GM12878 (cell line): ENCODE measurements at regions not wholly inside any gene's neighbourhood (a gene's known extent, or its start where the extent isn't known, plus 50 kb on each side); places are given as distances from the start of the nearest gene placed in this dataset.

Source experiments
- BHLHE40 ChIP-seq, 2 experiments: fragments of 450-650 bp in 1 of 2; IDR thresholded peaks; 2 replicates each; pipeline ENCODE4 v1.6.1; 2011 to 2017; ENCODE audit warnings: low read depth in 2 of 2, borderline replicate concordance in 1 of 2, improper control_type of control experiment in 1 of 2, low read length in 1 of 2, mild to moderate bottlenecking in 1 of 2
- CEBPZ ChIP-seq: fragments of 150-350 bp; IDR thresholded peaks from 2 replicates; pipeline ENCODE4 v1.6.1; 2016; ENCODE audit warnings: low read depth, low read length
- MYC ChIP-seq: IDR thresholded peaks from 2 replicates; pipeline ENCODE4 v1.6.1; 2011; ENCODE audit warnings: mild to moderate bottlenecking, low read length, moderate library complexity, inconsistent platforms; ENCODE audit not compliant: insufficient read depth, insufficient replicate concordance, insufficient read length, severe bottlenecking
- NFYA ChIP-seq: IDR thresholded peaks from 2 replicates; pipeline ENCODE4 v1.6.1; 2011; ENCODE audit warnings: low read depth, mild to moderate bottlenecking, low read length, improper control_type of control experiment, borderline replicate concordance
- RB1 ChIP-seq: fragments of 450-650 bp; formaldehyde crosslinking; IDR thresholded peaks from 2 replicates; pipeline ENCODE4 v1.6.1; 2017; ENCODE audit warnings: mild to moderate bottlenecking, borderline replicate concordance
- TF ChIP-seq, protein P1 (sequence below): fragments of 450-650 bp; IDR thresholded peaks from 2 replicates; pipeline ENCODE4 v1.6.1; 2017; ENCODE audit warnings: mild to moderate bottlenecking, moderate library complexity
- TF ChIP-seq, protein P2 (sequence below): fragments of 450-650 bp; IDR thresholded peaks from 2 replicates; pipeline ENCODE4 v1.6.1; 2017; ENCODE audit warnings: antibody characterized with exemption, mild to moderate bottlenecking, moderate library complexity

- TF ChIP-seq NFYA: no peak
- no peak for TF ChIP-seq MYC
- TF ChIP-seq, protein P1, sequence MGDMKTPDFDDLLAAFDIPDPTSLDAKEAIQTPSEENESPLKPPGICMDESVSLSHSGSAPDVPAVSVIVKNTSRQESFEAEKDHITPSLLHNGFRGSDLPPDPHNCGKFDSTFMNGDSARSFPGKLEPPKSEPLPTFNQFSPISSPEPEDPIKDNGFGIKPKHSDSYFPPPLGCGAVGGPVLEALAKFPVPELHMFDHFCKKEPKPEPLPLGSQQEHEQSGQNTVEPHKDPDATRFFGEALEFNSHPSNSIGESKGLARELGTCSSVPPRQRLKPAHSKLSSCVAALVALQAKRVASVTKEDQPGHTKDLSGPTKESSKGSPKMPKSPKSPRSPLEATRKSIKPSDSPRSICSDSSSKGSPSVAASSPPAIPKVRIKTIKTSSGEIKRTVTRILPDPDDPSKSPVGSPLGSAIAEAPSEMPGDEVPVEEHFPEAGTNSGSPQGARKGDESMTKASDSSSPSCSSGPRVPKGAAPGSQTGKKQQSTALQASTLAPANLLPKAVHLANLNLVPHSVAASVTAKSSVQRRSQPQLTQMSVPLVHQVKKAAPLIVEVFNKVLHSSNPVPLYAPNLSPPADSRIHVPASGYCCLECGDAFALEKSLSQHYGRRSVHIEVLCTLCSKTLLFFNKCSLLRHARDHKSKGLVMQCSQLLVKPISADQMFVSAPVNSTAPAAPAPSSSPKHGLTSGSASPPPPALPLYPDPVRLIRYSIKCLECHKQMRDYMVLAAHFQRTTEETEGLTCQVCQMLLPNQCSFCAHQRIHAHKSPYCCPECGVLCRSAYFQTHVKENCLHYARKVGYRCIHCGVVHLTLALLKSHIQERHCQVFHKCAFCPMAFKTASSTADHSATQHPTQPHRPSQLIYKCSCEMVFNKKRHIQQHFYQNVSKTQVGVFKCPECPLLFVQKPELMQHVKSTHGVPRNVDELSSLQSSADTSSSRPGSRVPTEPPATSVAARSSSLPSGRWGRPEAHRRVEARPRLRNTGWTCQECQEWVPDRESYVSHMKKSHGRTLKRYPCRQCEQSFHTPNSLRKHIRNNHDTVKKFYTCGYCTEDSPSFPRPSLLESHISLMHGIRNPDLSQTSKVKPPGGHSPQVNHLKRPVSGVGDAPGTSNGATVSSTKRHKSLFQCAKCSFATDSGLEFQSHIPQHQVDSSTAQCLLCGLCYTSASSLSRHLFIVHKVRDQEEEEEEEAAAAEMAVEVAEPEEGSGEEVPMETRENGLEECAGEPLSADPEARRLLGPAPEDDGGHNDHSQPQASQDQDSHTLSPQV: no peak
- TF ChIP-seq BHLHE40 (IDR thresholded peaks at IDR 0.05; ENCODE audit: borderline replicate concordance in 1 of 2, low read depth in 2 of 2, low read length in 1 of 2): no peak
- no peak for TF ChIP-seq CEBPZ
- TF ChIP-seq RB1: no peak
- TF ChIP-seq, protein P2, sequence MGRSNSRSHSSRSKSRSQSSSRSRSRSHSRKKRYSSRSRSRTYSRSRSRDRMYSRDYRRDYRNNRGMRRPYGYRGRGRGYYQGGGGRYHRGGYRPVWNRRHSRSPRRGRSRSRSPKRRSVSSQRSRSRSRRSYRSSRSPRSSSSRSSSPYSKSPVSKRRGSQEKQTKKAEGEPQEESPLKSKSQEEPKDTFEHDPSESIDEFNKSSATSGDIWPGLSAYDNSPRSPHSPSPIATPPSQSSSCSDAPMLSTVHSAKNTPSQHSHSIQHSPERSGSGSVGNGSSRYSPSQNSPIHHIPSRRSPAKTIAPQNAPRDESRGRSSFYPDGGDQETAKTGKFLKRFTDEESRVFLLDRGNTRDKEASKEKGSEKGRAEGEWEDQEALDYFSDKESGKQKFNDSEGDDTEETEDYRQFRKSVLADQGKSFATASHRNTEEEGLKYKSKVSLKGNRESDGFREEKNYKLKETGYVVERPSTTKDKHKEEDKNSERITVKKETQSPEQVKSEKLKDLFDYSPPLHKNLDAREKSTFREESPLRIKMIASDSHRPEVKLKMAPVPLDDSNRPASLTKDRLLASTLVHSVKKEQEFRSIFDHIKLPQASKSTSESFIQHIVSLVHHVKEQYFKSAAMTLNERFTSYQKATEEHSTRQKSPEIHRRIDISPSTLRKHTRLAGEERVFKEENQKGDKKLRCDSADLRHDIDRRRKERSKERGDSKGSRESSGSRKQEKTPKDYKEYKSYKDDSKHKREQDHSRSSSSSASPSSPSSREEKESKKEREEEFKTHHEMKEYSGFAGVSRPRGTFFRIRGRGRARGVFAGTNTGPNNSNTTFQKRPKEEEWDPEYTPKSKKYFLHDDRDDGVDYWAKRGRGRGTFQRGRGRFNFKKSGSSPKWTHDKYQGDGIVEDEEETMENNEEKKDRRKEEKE: no peak
- TF ChIP-seq, all 136 proteins: peak for 0
These were observed 517.1 kb upstream of the SYT4 start (continued) for GRCh38 chr18:43794363-43794762.
